ENCODE measurements at regions not wholly inside any gene's neighbourhood (a gene's known extent, or its start where the extent isn't known, plus 50 kb on each side); places are given as distances from the start of the nearest gene placed in this dataset.
A peak's percentile ranks its signal among the peaks of the same experiment; 100 is the strongest.

GRCh38 chr10:58963101-58963534, 213.3 kb upstream of the PHYHIPL start:
- no peaks in the 10 kb centered on the region for H3K36me3 ChIP-seq (ENCODE audit: insufficient read depth, low read length)
- no peak overlapping the region for H3K27ac ChIP-seq (ENCODE audit: low read length)
- no peaks in the 10 kb centered on the region for H3F3A ChIP-seq (ENCODE audit: insufficient read depth, low read length, poor library complexity, severe bottlenecking)
- no peaks in the 10 kb centered on the region for H3K27me3 ChIP-seq (ENCODE audit: insufficient read depth, low read depth, low read length)
- no peak for TF ChIP-seq MXI1 (conservative IDR thresholded peaks at IDR 0.05; ENCODE audit: poor library complexity, severe bottlenecking)
- TF ChIP-seq, protein P1, sequence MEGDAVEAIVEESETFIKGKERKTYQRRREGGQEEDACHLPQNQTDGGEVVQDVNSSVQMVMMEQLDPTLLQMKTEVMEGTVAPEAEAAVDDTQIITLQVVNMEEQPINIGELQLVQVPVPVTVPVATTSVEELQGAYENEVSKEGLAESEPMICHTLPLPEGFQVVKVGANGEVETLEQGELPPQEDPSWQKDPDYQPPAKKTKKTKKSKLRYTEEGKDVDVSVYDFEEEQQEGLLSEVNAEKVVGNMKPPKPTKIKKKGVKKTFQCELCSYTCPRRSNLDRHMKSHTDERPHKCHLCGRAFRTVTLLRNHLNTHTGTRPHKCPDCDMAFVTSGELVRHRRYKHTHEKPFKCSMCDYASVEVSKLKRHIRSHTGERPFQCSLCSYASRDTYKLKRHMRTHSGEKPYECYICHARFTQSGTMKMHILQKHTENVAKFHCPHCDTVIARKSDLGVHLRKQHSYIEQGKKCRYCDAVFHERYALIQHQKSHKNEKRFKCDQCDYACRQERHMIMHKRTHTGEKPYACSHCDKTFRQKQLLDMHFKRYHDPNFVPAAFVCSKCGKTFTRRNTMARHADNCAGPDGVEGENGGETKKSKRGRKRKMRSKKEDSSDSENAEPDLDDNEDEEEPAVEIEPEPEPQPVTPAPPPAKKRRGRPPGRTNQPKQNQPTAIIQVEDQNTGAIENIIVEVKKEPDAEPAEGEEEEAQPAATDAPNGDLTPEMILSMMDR (IDR thresholded peaks at IDR 0.05; ENCODE audit: poor library complexity, severe bottlenecking), result peak; percentile 54
- H3K9me3 ChIP-seq (ENCODE audit: low read length), result no peaks in the 10 kb centered on the region
- H3K4me3 ChIP-seq (ENCODE audit: low read length), result no peak overlapping the region
- H4K20me1 ChIP-seq (ENCODE audit: insufficient read depth), result no peaks in the 10 kb centered on the region
- H3K4me2 ChIP-seq (ENCODE audit: low read length), result no peak overlapping the region
- no peaks in the 10 kb centered on the region for H3K9me2 ChIP-seq (ENCODE audit: insufficient read depth, low read length)
- no peak overlapping the region for H3K9ac ChIP-seq (ENCODE audit: low read length)
- no peak overlapping the region for H2AFZ ChIP-seq (ENCODE audit: low read depth, low read length)
- no peaks in the 10 kb centered on the region for H3K79me2 ChIP-seq (replicated peaks; ENCODE audit: insufficient read depth, low read length)

- no peaks in the 10 kb centered on the region for H3K79me2 ChIP-seq (replicated peaks; ENCODE audit: insufficient read depth, low read length)
- no peaks in the 10 kb centered on the region for H4K20me1 ChIP-seq (ENCODE audit: insufficient read depth)
- H2AFZ ChIP-seq (ENCODE audit: low read depth, low read length), result no peak overlapping the region
- H3K27ac ChIP-seq (ENCODE audit: low read length), result no peak overlapping the region
- no peaks in the 10 kb centered on the region for H3K27me3 ChIP-seq (ENCODE audit: insufficient read depth, low read depth, low read length)
- no peak overlapping the region for H3K9ac ChIP-seq (ENCODE audit: low read length)
- H3K4me3 ChIP-seq (ENCODE audit: low read length), result no peak overlapping the region
- peaks cover 4% of the 10 kb centered on the region for H3F3A ChIP-seq (ENCODE audit: insufficient read depth, low read length, poor library complexity, severe bottlenecking)
- no peaks in the 10 kb centered on the region for H3K9me3 ChIP-seq (ENCODE audit: low read length)
- H3K9me2 ChIP-seq (ENCODE audit: insufficient read depth, low read length), result no peaks in the 10 kb centered on the region
- no peaks in the 10 kb centered on the region for H3K36me3 ChIP-seq (ENCODE audit: insufficient read depth, low read length)
- no peak overlapping the region for H3K4me2 ChIP-seq (ENCODE audit: low read length)
- no peak for TF ChIP-seq EP300 (conservative IDR thresholded peaks at IDR 0.05; ENCODE audit: poor library complexity, severe bottlenecking)
- no peak for TF ChIP-seq RAD21 (conservative IDR thresholded peaks at IDR 0.05)
- no peak for TF ChIP-seq POLR2AphosphoS5 (IDR thresholded peaks at IDR 0.05)
- no peak for TF ChIP-seq TAF1 (IDR thresholded peaks at IDR 0.05; ENCODE audit: low read depth)
- TF ChIP-seq MXI1 (conservative IDR thresholded peaks at IDR 0.05; ENCODE audit: poor library complexity, severe bottlenecking), result no peak
- TF ChIP-seq, protein P2, sequence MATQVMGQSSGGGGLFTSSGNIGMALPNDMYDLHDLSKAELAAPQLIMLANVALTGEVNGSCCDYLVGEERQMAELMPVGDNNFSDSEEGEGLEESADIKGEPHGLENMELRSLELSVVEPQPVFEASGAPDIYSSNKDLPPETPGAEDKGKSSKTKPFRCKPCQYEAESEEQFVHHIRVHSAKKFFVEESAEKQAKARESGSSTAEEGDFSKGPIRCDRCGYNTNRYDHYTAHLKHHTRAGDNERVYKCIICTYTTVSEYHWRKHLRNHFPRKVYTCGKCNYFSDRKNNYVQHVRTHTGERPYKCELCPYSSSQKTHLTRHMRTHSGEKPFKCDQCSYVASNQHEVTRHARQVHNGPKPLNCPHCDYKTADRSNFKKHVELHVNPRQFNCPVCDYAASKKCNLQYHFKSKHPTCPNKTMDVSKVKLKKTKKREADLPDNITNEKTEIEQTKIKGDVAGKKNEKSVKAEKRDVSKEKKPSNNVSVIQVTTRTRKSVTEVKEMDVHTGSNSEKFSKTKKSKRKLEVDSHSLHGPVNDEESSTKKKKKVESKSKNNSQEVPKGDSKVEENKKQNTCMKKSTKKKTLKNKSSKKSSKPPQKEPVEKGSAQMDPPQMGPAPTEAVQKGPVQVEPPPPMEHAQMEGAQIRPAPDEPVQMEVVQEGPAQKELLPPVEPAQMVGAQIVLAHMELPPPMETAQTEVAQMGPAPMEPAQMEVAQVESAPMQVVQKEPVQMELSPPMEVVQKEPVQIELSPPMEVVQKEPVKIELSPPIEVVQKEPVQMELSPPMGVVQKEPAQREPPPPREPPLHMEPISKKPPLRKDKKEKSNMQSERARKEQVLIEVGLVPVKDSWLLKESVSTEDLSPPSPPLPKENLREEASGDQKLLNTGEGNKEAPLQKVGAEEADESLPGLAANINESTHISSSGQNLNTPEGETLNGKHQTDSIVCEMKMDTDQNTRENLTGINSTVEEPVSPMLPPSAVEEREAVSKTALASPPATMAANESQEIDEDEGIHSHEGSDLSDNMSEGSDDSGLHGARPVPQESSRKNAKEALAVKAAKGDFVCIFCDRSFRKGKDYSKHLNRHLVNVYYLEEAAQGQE (IDR thresholded peaks at IDR 0.05; ENCODE audit: borderline replicate concordance), result no peak
- no peak for TF ChIP-seq SMC3 (conservative IDR thresholded peaks at IDR 0.05; ENCODE audit: poor library complexity)
- TF ChIP-seq, protein P1 (IDR thresholded peaks at IDR 0.05; ENCODE audit: poor library complexity, severe bottlenecking), result no peak
- no peak for TF ChIP-seq EZH2 (IDR thresholded peaks at IDR 0.05; ENCODE audit: borderline replicate concordance, insufficient read depth, low read length, poor library complexity, severe bottlenecking)
These were observed 212.7 kb upstream of the PHYHIPL start for GRCh38 chr10:58963723-58964124.
